RWPE2 (cell line): ENCODE measurements at regions not wholly inside any gene's neighbourhood (a gene's known extent, or its start where the extent isn't known, plus 50 kb on each side); places are given as distances from the start of the nearest gene placed in this dataset.
"Not testable (repeated sequence)": the region's sequence is repeated elsewhere in the genome, so short reads cannot be mapped to it uniquely, and the experiment has no call there.

Source experiments
- ATAC-seq: fragments of 200-7000 bp; cut with Tn5 transposase; 3 replicates; pipeline ENCODE4 v1.9.1; 2021; ENCODE audit warnings: low read depth
- DNase-seq: peaks from one replicate; pipeline ENCODE4 v3.0.0-alpha.2; 2020; ENCODE audit warnings: low spot score
- H3K27ac ChIP-seq: fragments of 450-650 bp; 2 replicates; pipeline ENCODE4 v1.5.1; 2017; ENCODE audit warnings: mild to moderate bottlenecking; ENCODE audit not compliant: poor library complexity, severe bottlenecking
- H3K27me3 ChIP-seq: fragments of 250-450 bp; sonication (Bioruptor Pico); 2 replicates; pipeline ENCODE4 v1.5.1; 2021; ENCODE audit warnings: mild to moderate bottlenecking, moderate library complexity; ENCODE audit not compliant: insufficient read depth, poor library complexity, severe bottlenecking
- H3K36me3 ChIP-seq: fragments of 250-450 bp; sonication (Bioruptor Pico); 2 replicates; pipeline ENCODE4 v1.5.1; 2020; ENCODE audit warnings: low read depth, mild to moderate bottlenecking, moderate library complexity
- H3K4me1 ChIP-seq: fragments of 250-450 bp; sonication (Bioruptor Pico); 2 replicates; pipeline ENCODE4 v1.5.1; 2021; ENCODE audit warnings: mild to moderate bottlenecking, moderate library complexity; ENCODE audit not compliant: insufficient read depth, poor library complexity, severe bottlenecking
- H3K4me3 ChIP-seq: fragments of 250-450 bp; sonication (Bioruptor Pico); 2 replicates; pipeline ENCODE4 v1.5.1; 2021; ENCODE audit warnings: mild to moderate bottlenecking, moderate library complexity; ENCODE audit not compliant: severe bottlenecking
- H3K9me3 ChIP-seq: fragments of 250-450 bp; sonication (Bioruptor Pico); 2 replicates; pipeline ENCODE4 v1.5.1; 2021; ENCODE audit warnings: mild to moderate bottlenecking, moderate library complexity; ENCODE audit not compliant: severe bottlenecking
- CTCF ChIP-seq: fragments of 450-650 bp; IDR thresholded peaks from one replicate; pipeline ENCODE4 v1.5.1; 2017; ENCODE audit warnings: mild to moderate bottlenecking, moderate library complexity; ENCODE audit not compliant: poor library complexity, severe bottlenecking

- DNase-seq, result no peak
- H3K27ac ChIP-seq, result peak overlapping the region; percentile 99
- ATAC-seq, result no peak
- H3K9me3 ChIP-seq, result no peaks in the 10 kb centered on the region
- no peaks in the 10 kb centered on the region for H3K27me3 ChIP-seq
- TF ChIP-seq CTCF, result no peak
- no peaks in the 10 kb centered on the region for H3K36me3 ChIP-seq
- peaks cover 35% of the 10 kb centered on the region for H3K4me1 ChIP-seq
- no peak overlapping the region for H3K4me3 ChIP-seq
Observed at GRCh38 chr16:17557480-17557879, 86.7 kb upstream of the XYLT1 start.

- peak; percentile 70 for ATAC-seq
Observed at GRCh38 chr16:17556276-17557052, 85.7 kb upstream of the XYLT1 start.

GRCh38 chr16:17555176-17555575 lies 84.4 kb upstream of the XYLT1 start:
- TF ChIP-seq CTCF, result peak; percentile 25
- DNase-seq, result no peak

More at GRCh38 chr16:17556276-17557052, 85.7 kb upstream of the XYLT1 start:
- DNase-seq, result no peak
- H3K27ac ChIP-seq, result peak overlapping the region; percentile 99
- H3K4me1 ChIP-seq, result peaks cover 45% of the 10 kb centered on the region
- H3K36me3 ChIP-seq, result no peaks in the 10 kb centered on the region
- H3K27me3 ChIP-seq, result no peaks in the 10 kb centered on the region
- peak; percentile 73 for TF ChIP-seq CTCF
- no peaks in the 10 kb centered on the region for H3K9me3 ChIP-seq
- H3K4me3 ChIP-seq, result no peak overlapping the region

GRCh38 chr16:17552351-17552750 lies 81.6 kb upstream of the XYLT1 start:
- Histone ChIP-seq H3K36me3 (no peaks in the 10 kb centered on the region), H3K27me3 (no peaks in the 10 kb centered on the region), H3K27ac (peak overlapping the region; percentile 99), H3K4me3 (no peak overlapping the region), H3K4me1 (peaks cover 52% of the 10 kb centered on the region), H3K9me3 (no peaks in the 10 kb centered on the region)
- ATAC-seq (peak; percentile 77), DNase-seq (peak; percentile 77)
- no peak for TF ChIP-seq CTCF

More at GRCh38 chr16:17555176-17555575, 84.4 kb upstream of the XYLT1 start:
- H3K27ac ChIP-seq, result peak overlapping the region; percentile 99
- H3K27me3 ChIP-seq, result no peaks in the 10 kb centered on the region
- H3K36me3 ChIP-seq, result no peaks in the 10 kb centered on the region
- H3K4me1 ChIP-seq, result peaks cover 52% of the 10 kb centered on the region
- no peaks in the 10 kb centered on the region for H3K9me3 ChIP-seq
- no peak overlapping the region for H3K4me3 ChIP-seq
- ATAC-seq, result peak; percentile 26

GRCh38 chr16:17551682-17552081 lies 80.9 kb upstream of the XYLT1 start:
- not testable (repeated sequence) for H3K36me3 ChIP-seq, H3K27me3 ChIP-seq, H3K9me3 ChIP-seq, H3K4me3 ChIP-seq
- H3K4me1 ChIP-seq, result peaks cover 46% of the 10 kb centered on the region
- ATAC-seq, result peak; percentile 59
- H3K27ac ChIP-seq, result peak overlapping the region; percentile 99
- peak; percentile 70 for DNase-seq
